ENCODE measurements at regions not wholly inside any gene's neighbourhood (a gene's known extent, or its start where the extent isn't known, plus 50 kb on each side); places are given as distances from the start of the nearest gene placed in this dataset.
"Not testable (repeated sequence)": the region's sequence is repeated elsewhere in the genome, so short reads cannot be mapped to it uniquely, and the experiment has no call there.

GRCh38 chr9:96100385-96101300, 201.3 kb downstream of the HSD17B3 start:
- TF ChIP-seq CTCF (IDR thresholded peaks at IDR 0.05; ENCODE audit: low read length, missing control alignments): no peak
- DNase-seq (ENCODE audit: low read depth): no peak
- no peak overlapping the region for H3K4me3 ChIP-seq (replicated peaks; ENCODE audit: low read depth, low read length)

DNA sequence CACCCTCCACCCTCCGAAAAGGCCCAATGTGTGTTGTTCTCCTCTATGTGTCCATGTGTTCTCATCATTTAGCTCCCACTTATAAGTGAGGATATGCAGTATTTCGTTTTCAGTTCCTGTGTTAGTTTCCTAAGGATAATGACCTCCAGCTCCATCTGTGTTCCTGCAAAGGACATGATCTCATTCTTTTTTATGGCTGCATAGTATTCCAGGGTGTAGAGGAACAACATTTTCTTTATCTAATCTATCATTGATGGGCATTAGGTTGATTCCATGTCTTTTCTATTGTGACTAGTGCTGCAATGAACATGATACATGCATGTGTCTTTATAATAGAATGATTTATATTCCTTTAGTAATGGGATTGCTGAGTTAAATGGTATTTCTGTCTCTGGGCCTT, 211.3 kb downstream of the HSD17B3 start:
- not testable (repeated sequence) for DNase-seq (ENCODE audit: low read depth); H3K4me3 ChIP-seq (replicated peaks; ENCODE audit: low read depth, low read length)

- TF ChIP-seq CTCF (IDR thresholded peaks at IDR 0.05; ENCODE audit: low read length, missing control alignments): no peak
- no peak for DNase-seq (ENCODE audit: low read depth)
- no peak overlapping the region for H3K4me3 ChIP-seq (replicated peaks; ENCODE audit: low read depth, low read length)
Measured at GRCh38 chr9:96089452-96090085, 212.4 kb downstream of the HSD17B3 start.

- no peak for TF ChIP-seq CTCF (IDR thresholded peaks at IDR 0.05; ENCODE audit: low read length, missing control alignments)
- DNase-seq (ENCODE audit: low read depth): no peak
- no peak overlapping the region for H3K4me3 ChIP-seq (replicated peaks; ENCODE audit: low read depth, low read length)
Measured at GRCh38 chr9:96088510-96088909, 213.0 kb downstream of the ERCC6L2 start.

DNA sequence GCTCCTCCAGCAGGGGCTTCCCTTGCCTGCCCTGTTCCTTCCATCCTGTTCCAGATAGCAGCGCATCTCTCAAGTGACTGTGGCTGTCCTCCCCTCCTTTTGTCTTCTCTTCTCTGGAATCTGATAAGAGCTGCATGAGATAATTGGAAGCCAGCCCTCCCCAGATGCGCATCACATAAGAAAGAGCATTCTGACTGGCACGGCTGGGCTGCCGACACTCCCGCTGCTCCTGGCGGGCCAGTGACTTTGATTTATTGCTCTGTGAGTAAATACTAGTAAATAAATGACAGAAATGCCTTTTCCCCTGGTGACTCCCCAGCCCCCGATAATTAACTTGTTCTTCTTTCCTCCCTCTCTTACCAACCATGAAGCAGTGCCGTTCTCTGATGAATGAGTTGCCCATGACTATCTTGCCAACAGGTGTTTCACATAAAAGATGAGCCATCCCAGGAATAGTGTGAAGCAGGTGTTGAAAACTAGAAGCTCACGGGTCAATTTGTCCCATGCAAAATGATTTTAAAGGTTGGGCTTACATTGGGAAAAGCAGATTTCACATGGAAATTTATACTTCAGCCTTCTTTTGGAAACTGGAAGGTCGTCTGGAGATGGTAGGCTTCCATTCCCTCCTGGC, 212.3 kb downstream of the ERCC6L2 start:
- DNase-seq (ENCODE audit: low read depth): no peak
- no peak overlapping the region for H3K4me3 ChIP-seq (replicated peaks; ENCODE audit: low read depth, low read length)
- TF ChIP-seq CTCF (IDR thresholded peaks at IDR 0.05; ENCODE audit: low read length, missing control alignments): no peak

DNA sequence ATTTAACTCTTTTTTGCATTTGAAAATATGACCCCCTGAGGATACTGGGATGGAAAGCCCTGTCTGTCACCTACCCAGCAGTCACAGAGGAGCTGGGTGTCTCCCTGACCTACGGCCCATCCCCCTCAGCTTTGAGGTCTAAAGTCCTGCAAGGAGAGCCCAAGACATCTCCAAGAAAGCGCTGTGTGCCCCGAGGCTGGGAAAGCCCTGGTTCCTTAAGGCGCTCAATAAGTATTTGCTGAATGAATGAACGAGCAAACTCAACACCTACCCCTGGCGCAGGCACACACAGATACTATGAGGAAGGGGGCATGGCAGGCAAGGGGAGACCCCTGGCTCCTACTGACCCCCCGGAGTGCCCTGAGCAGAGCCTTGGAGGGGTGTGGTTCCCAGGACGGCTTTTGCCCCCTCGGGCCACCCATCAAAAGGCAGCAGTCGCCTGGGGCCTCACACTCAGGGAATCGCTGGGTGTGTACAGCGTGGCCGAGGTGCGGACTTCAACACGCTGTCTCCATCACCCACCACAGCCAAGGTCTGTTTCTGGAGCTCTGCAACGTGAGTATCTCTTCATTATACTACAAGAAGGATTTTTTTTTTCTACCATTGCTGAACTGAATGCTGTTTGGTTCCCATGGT, 211.6 kb downstream of the ERCC6L2 start:
- no peak for DNase-seq (ENCODE audit: low read depth)
- H3K4me3 ChIP-seq (replicated peaks; ENCODE audit: low read depth, low read length): no peak overlapping the region
- TF ChIP-seq CTCF (IDR thresholded peaks at IDR 0.05; ENCODE audit: low read length, missing control alignments): no peak
